AG04450 (cell line): ENCODE measurements at regions not wholly inside any gene's neighbourhood (a gene's known extent, or its start where the extent isn't known, plus 50 kb on each side); places are given as distances from the start of the nearest gene placed in this dataset.

Experiments used
- CTCF ChIA-PET: fragments of 300-600, 350-600 bp; formaldehyde crosslinking; extraction: SDS; loops from one replicate; lab custom pipeline; 2022; ENCODE audit warnings: antibody characterized with exemption, inconsistent platforms; lab: Charles Lee
- POLR2A ChIA-PET: fragments of 350-600 bp; formaldehyde crosslinking; extraction: SDS; loops from one replicate; lab custom pipeline; 2021; ENCODE audit warnings: antibody characterized with exemption, inconsistent platforms; lab: Yijun Ruan, JAX
- DNase-seq: peaks from one replicate; pipeline ENCODE4 v3.0.0-alpha.2; 2011; ENCODE audit warnings: low read depth, low spot score
- H3K27ac ChIP-seq: one replicate; pipeline ENCODE4 v1.5.1; 2012; ENCODE audit warnings: low read depth, low read length, control low read depth
- H3K27me3 ChIP-seq: one replicate; pipeline ENCODE4 v1.6.0; 2012; ENCODE audit warnings: low read length; ENCODE audit not compliant: control insufficient read depth, insufficient read depth
- H3K4me3 ChIP-seq: 2 replicates; pipeline ENCODE4 v1.5.1; 2011; ENCODE audit warnings: mild to moderate bottlenecking, low read depth, low read length, control low read depth
- H3K9me3 ChIP-seq: 2 replicates; pipeline ENCODE4 v1.5.1; 2012; ENCODE audit warnings: low read length; ENCODE audit not compliant: control insufficient read depth, insufficient read depth
- CTCF ChIP-seq: IDR thresholded peaks from 2 replicates; pipeline ENCODE4 v1.5.1; 2011; ENCODE audit warnings: low read depth, low read length, control low read depth, inconsistent platforms

- H3K27ac ChIP-seq = no peak overlapping the region
- ChIA-PET POLR2A (no interaction called here), CTCF (no interaction called here)
- DNase-seq = no peak
- no peak for TF ChIP-seq CTCF
- no peaks in the 10 kb centered on the region for H3K27me3 ChIP-seq
- H3K9me3 ChIP-seq = no peaks in the 10 kb centered on the region; the same call in 1 of the 2 replicates
- no peak overlapping the region for H3K4me3 ChIP-seq
These were observed 1010.1 kb downstream of the CDH18 start for GRCh38 chr5:18977880-18978279.

DNA sequence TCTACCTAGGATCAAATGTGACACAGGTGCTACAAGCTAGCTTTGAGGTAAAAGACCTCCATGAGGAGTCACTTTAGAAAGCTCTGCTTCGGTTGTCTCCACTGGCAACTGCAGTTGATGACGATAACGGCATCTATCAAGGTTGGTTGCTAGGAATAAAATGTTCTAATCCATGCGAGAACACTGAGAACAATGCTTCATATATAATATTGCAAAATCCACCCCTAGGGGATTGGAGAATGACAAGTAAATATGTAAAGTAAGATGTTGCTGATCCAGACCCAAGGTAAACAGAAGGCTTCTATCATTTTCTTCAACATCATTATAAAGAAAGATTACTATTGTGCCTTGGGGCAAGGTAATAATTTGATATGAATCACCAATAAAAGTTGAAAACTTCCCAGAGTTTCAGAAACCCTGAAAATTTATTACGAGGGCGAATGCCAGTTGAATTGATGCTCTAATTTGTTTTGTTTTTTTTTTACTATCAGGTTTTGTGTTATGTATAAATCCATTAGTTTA lies 1003.4 kb downstream of the CDH18 start:
- TF ChIP-seq CTCF = no peak
- ChIA-PET POLR2A (no interaction called here), CTCF (no interaction called here)
- H3K27ac ChIP-seq = no peak overlapping the region
- DNase-seq = no peak
- no peaks in the 10 kb centered on the region; the same call in 1 of the 2 replicates for H3K9me3 ChIP-seq
- no peaks in the 10 kb centered on the region for H3K27me3 ChIP-seq
- H3K4me3 ChIP-seq = no peak overlapping the region

- POLR2A ChIA-PET = no interaction called here
- Histone ChIP-seq H3K4me3 (no peak overlapping the region), H3K27me3 (no peaks in the 10 kb centered on the region), H3K9me3 (no peaks in the 10 kb centered on the region), H3K27ac (no peak overlapping the region)
- DNase-seq = no peak
- CTCF ChIA-PET = no interaction called here
- no peak for TF ChIP-seq CTCF
These were observed 1002.7 kb downstream of the CDH18 start for GRCh38 chr5:18985171-18985758.

DNA sequence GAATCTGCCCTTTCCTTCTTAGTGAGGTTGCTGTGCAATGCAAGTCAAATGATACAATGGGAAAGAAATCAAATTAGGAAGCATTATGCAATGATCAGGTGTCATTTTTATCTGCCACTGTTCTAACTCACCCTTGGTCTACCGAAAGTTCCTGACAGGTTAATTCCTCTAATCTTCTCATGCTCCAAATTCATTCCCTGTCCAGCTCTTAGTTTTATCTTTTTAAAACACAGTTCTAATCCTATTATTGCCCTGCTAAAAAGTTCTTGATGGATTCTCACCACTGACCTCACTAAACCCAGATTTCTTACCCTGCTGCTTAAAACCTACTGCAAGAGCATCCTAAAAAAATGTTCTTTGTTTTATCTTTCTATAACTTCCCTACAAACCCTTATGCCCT lies 1000.9 kb downstream of the CDH18 start:
- POLR2A ChIA-PET = no interaction called here
- H3K4me3 ChIP-seq = no peak overlapping the region
- no peak for DNase-seq
- H3K27ac ChIP-seq = no peak overlapping the region
- no peaks in the 10 kb centered on the region for H3K9me3 ChIP-seq
- CTCF ChIA-PET = no interaction called here
- no peak for TF ChIP-seq CTCF
- no peaks in the 10 kb centered on the region for H3K27me3 ChIP-seq

DNA sequence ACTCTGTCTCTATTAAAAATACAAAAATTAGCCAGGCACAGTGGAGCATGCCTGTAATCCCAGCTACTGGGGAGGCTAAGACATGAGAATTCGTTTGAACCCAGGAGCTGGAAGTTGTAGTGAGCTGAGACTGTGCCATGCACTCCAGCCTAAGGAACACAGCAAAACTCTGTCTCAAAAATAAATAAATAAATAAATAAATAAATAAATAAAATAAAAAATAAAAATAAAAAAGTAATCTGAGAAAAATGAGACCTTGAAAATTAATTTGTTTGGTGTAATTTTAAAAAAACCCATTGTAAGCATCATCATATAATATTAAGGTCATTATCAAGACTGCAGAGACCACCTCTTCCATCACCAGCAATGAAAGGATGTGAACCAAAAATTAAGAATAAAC lies 997.1 kb downstream of the CDH18 start:
- Histone ChIP-seq H3K4me3 (no peak overlapping the region), H3K27ac (no peak overlapping the region), H3K9me3 (no peaks in the 10 kb centered on the region), H3K27me3 (no peaks in the 10 kb centered on the region)
- TF ChIP-seq CTCF = no peak
- no peak for DNase-seq
- POLR2A ChIA-PET = no interaction called here
- CTCF ChIA-PET = no interaction called here
